ENCODE measurements at regions not wholly inside any gene's neighbourhood (a gene's known extent, or its start where the extent isn't known, plus 50 kb on each side); places are given as distances from the start of the nearest gene placed in this dataset.
A peak's percentile ranks its signal among the peaks of the same experiment; 100 is the strongest.

DNA sequence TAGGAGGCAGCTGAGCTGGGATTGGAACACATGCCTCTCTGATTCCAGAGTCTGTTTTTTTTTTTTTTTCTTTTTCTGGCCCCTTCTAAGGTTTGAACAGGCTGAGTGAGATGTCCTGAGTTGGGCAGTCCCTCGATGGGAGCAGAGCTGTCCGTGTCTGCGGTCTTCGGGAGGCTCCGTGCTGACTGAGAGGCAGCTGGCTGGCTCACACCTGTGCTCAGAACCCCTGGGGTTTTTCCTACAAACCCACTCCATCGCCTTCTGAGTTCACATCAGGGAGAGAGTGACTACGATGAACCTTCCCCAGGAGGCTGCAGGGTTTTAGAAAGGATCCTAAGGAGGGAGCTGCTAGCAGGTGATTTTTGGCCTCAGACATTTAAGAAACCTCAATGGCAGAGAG lies 92.5 kb downstream of the IRF8 start:
- DNase-seq: no peak

DNA sequence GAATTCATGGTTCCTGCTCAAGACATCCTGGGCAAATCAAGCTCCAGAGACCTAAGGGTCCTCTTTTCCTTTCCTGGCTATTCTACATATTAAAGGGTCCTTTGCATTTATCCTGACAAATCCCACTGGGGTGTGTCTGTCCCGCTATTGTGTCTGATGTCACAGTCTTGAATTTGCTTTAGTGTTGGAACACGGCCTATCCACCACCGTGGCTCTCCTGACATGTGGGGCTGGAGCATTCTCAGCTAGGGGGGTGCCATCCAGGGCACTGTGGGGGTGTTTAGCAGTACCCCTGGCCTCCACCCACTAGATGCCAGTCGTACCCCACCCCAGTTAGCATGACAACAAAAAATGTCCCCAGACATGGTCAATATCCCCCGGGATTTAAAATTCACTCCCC lies 92.9 kb downstream of the IRF8 start:
- DNase-seq: no peak

DNA sequence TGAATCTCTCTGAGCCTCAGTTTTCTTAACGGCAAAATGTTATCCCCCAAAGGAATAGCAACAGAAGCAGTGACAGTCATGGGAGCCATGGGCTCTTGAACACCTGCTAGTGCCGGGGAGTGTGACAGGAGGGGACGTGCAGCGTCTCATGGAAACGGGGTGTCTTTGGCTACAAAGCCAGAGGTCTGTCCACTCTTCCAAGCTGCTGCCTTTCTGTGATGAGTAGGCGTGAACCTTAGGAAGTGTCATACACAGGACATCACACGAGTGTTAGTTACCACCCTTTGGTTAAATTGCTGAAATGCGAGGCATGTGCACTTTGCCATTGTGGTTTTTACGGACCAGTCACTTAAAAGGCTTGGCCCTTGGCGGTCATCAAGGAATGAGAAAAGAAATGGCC lies 93.4 kb downstream of the IRF8 start:
- DNase-seq: no peak

DNA sequence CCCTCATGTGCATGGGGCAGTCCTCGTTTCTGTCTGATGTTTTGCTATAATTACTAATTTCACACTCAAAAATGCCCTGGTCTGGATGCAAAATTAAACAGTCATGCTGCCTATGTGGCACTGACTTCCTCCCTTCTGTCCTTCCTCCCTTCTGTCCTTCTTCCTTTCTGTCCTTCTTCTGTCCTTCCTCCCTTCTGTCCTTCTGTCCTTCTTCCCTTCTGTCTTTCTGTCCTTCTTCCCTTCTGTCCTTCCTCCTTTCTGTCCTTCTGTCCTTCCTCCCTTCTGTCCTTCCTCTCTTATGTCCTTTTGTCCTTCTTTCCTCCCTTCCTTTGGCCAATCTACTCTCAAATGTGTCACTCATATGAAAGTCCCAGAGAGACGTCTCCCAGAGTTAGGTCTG lies 93.8 kb downstream of the IRF8 start:
- DNase-seq: no peak

DNA sequence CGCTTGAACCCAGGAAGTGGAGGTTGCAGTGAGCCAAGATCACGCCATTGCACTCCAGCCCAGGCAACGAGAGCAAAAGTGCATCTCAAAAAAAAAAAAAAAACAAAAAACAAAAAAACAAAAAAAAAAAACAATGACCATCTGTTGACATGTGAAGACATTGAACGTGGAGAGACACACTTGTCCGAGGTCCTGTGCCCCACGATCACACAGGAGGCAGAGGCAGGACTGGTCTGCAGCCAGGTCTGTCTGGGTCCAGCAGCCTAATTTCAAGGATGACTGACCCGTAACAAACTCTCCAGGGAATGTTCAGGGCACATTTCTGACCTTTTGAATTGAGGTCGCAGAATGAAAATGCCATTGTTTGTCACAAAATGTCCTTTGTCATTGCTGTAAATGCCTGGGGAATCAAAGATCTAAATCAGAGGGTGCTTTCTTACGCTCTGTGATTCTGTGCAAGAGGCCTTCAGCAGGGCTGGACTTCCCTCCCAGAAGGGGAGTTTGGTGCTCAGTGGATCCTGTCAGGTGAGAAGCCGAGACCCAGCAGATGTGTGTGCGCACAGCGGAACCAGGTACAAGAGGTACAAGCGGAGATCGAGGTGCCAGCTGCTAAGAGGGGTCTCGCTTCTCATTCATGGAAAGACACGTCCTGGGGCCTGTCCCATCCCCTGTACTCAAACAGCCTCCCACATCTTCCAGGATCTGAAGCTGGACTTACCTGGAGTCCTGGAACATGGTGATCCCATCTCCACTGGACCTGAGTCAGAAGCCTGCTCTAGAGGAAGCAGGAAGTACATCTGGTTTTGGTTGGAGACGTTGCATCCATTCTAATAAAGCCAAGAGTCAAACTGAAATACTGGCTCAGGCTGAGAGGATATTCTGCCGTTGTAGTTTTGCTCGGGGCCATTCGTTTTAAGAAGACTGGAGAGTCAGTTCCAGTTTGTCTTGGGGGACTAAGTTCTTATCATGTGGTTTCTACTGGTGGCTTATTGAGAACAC lies 95.8 kb downstream of the IRF8 start:
- no peak for DNase-seq

DNA sequence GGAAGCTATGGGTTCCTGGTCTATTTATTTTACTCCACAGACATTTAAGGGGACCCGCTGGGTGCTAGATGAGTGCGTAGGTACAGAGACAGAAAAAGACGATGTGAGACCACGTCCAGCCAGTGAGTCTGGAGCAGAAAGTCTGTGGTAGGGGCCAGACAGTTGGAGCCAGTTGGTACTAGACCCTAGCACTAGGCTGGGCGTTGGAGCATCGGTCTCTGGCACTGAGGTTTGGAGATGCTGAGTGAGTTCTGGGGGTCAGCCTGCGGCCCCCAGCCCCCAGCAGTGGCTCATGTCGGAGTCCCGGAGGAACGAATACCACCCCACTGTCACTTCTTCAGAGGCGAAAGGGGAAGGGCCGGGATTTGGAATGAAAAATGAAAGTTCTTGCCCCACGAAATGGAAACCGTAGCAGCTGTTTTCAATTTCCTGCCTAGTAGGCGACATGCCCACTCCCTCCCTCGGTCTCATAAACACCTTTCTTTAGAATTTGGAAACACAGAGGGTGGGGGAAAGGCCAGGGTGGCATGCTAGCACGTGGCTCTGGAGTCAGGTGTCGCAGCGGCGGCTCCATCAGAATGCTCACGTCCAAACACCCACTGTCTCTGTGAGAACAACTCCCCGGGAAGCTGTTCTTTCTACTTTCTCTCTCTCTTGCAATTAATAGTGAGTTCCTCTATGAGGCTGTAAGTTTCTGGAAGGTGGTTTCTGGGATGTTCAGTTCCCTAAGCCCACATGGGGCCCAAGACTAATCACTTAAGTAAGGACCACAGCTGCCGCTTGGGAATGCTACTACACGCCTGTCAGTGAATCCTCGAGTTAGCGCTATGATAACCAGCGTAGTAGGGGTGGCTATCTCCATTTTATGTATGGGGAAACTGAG lies 96.8 kb downstream of the IRF8 start:
- no peak for DNase-seq

DNA sequence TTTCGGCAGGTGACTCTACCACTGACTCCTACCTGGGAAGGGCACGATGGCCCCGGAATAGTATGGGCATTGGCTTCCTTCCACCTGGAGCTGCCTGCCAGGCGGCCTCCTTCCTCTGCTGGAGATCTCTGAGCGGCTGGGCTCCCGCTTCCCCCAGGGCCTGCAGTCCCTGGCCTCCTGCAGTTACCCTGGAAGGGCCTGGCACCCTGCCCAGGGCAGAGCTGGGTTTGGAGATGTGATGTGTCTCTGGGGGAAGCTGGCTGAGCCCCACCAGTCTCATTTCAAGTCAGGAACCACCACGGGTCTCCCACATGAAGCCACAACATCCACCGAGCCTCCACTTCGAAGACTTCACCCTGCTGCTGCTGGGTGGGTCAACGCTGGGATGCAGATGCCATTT lies 97.9 kb downstream of the IRF8 start:
- no peak for DNase-seq

DNA sequence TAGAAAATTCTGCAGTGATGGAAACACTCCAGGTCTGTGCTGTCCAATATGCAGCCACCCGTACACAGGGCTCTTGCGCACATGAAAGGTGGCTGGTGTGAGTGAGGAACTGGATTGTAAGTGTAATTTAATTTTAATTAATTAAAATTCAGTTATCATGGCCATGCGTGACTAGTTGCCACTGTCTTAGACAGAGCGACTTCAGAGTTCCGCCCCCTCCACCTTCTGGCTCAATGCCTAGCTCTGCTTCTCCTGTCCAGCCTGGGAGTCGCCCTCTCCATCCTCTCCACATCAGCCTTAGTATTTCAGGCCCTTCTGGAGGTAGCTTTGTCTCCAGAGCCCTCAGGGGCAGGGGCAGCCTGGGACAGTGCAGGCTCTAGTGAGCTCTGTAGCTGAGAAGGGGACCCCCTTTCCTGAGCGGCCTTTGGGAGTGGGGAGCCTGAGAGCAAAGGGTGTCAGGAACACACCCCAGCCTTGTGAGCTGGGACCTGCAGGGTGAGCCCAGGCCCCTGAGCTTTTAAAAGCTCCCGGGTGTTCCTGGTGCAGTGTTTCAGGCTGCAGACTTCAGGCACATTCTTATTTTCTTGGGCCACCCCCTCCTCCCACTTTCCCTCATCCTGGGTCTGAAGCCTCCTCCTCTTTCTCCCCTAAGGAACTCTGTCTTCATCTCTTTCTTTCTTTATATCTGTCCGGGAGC lies 99.4 kb downstream of the IRF8 start:
- no peak for DNase-seq

DNA sequence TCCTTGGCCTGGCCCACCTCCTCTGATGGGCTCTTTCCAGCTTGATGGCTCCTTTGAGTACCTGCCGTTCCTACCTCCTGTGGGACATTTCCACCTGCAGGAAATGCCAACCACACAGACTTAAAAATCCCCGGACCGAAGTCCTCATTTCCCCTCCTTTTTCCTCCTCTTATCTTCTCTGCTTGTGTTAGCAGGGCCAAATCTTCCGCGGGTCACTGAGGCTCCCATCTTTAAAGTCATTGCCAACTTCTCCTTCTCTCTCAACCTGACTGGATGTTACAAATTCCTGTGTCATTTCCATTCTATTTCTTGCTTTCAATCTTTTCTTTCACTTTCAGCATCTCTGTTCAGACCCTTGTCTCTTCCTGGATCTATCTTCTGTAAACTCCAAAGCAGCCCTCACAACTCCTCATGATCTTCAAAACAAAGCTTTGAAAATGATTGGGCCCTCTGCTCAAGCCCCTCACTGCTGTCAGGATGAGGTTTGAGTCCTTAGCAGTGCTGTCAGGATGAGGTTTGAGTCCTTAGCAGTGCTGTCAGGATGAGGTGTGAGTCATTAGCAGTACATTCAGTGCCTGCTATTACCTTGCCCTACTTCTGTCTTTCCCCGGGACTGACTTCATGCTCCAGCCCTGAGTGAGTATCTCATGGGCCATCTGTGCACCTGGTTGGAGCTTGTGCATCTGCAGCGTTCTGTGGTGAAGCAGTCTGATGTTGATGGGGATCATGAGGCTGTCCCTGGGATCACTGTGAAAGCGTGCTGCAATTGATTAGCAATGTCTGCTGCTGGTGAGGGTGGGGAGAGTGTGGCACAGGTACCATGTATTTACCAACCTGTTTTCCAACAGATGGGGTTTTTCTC lies 100.1 kb downstream of the IRF8 start:
- no peak for DNase-seq

DNA sequence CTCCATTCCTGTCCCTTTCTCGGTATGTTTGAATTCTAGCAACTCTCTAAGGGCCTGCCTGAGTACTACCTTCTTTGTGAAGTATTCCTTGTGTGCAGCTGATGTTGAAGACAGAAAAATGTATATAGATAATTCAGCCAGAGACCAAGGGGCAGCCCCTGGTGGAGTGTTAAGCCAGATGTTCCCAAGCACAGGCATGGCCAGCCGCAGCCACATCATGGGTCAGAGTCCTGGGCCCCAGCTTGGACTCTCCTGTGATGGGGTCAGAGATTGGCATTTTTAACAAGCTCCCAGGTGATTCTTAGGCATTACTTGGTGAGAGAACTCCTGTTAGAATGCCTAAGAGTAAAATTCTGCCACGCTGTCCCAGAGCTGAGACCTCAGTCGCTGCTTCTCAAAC lies 100.8 kb downstream of the IRF8 start:
- DNase-seq: no peak

DNA sequence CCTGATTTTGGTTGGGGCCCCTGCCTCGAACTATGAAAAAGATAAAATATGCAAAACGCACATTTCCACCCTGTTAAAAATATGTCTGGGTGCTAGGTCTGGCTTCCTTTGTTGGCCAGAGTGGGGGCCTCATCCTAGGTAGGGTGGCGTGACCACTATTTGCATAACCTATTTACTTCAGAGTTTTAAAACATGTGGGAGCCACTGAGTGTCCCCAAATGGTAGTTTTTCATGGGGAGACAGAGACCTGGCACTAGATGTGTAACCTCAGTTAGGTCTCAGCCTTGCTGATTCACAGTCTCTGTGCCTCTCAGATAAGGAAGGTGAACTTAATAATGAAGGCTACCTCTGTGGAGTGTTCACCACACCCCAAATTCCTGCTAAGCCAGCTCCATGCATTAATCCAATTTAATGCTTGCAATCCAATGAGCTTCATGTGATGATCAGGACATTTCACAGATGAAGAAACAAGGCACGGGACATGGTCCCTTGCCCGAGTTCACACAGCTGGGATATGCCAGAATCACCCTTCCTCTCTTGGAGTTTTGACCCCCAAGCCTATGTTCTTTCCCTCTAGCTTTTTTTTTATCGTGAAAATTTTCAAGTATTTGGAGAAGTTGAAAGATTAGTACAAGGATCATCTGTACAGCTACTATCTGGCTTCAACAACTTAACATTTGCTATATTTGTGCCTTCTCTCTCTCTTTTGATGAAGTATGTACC lies 103.4 kb downstream of the IRF8 start:
- DNase-seq: no peak

DNA sequence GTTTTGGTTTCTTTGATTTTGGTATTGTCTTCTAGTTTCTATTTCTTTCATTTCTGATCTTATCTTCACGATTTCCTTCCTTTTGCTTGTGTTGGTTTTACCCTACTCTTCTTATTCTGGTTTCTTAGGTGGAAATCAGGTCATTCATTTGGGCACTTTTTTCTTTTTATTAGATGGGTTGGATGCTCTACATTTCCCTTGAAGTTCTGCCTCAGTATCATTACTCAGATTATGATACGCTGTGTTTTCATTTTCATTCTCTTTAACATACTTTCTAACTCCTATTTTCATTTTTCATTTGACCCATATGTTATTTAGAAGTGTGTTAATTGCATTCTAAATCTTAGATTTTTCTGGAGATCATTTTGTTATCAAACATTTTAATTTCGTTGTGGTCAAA lies 108.6 kb downstream of the IRF8 start:
- DNase-seq: no peak

DNA sequence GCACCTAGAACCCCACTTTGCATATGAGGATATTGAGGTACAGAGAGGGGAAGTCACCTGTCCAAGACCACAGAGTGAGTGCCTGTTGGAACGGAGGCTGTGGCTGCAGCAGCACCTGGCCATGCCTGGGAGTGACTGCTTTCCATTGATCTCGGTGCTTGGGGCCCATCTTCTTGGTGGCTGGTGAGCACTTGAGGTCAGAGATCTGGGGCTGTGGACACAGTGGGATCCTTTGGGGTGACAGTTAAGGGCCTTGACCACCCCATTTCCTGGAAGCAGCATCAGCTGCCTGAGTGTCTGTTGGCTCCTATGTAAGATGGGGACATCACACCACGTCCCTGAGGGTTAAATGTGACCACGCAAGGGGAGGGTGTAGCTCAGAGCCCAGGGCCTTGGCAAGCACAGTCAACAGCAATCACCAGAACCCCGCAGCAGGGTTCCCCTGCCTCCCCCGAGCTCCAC lies 111.7 kb downstream of the IRF8 start:
- no peak for DNase-seq

DNA sequence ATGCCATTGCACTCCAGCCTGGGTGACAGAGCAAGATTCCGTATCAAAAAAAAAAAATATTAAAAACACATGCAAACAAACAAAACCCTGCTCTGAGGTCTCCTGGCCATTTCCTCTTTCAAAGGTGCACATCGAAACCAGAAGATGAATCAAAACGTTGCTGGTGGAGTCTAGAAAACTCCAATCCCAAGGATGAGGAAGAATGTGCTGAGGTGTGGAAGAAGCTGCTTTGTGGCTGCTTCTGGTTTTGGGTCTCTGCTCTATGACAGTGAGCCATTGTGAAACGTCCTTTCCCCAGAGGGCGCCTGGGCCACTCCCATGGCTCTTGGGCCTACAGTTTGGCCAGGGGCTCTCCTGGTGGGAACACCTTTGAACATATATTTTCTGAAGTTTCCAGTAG lies 112.6 kb downstream of the IRF8 start:
- DNase-seq: no peak

DNA sequence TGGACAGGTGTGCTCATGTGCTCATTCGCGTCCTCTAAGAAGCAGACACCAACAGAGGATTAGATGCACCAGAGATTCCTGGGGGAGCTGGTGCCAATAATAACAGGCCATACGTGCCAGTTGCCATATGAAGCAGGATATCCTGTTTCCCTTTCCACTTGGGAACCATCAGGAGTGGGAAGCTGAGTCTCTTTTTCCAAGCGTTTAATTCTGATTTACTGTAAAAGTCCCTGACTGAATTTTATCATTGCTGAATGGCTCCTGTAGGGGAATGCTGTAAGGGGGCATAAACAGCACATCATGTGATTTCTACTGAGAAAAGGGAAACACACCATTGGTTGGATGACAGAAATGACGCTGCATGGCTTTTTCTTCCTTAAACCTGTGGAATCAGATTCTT lies 113.3 kb downstream of the IRF8 start:
- no peak for DNase-seq

DNA sequence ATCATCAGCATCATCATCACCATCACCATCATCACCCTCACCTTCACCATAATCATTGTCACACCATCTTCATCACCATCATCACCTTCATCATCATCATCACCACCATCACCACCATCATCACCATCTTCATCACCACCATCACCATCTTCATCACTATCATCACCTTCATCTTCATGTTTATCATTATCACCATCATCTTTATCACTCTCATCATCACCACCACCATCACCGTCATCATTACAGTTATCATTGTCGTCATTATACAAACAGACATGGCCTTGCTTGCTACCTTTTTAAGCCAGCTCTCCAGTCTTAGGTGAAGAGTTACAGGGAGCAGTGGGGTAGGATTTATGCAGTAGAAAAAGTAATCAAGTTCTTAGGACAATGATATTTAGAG lies 114.9 kb downstream of the IRF8 start:
- DNase-seq: no peak

DNA sequence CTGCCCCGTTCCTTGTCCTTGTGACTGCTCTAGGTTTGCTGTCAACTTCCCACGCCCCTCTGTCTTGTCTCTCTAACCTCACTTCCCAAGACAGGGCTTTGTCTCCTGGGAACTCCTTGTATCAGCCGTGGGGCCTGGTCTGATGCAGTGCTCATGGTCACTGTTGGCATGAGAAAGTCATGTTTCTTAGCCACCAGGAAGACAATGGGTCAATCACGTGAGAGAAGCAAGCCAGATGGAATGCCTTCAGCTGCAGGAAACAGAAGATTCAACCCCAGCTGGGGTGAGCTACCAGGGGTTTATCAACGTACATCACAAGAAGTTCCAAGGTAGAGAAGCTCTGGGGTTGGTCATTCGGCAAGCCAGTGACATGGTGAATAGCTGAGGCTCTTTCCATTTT lies 116.6 kb downstream of the IRF8 start:
- no peak for DNase-seq

DNA sequence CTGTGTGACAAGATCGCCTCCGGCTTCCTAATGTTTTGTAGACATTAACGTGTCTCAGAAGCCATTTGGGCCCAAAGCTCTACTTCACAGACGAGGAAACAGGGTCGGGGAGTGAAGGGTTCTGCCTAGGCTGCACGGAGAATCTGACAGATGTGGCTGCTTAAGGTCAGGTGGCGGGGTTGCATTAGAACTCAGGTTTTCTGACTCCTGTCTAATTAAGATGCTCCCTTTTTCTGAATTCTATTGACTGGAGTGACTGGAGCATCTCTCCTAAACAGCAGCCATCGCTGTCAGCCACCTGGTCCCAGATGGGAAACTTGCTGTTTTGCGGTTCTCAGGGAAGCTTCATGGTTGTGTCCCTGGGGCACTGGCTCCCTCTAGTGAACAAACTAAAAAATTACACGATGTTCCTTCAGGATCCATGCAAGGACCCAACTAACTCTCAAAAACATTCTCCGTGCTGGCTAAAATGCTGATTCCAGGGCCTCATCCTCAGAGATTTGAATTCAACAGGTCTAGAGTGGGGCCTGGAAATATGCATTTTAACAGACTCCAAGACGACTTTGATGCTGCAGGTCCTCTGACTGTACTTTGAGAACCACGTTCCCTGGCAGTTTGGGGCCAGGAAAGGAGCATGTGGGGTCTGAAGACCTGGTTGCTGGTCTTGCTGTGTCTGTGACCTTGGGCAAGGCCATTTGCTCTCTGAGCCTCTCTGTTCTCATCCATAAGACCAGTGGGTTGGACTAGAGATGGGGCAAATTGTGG lies 117.4 kb downstream of the IRF8 start:
- peak; percentile 42 for DNase-seq

DNA sequence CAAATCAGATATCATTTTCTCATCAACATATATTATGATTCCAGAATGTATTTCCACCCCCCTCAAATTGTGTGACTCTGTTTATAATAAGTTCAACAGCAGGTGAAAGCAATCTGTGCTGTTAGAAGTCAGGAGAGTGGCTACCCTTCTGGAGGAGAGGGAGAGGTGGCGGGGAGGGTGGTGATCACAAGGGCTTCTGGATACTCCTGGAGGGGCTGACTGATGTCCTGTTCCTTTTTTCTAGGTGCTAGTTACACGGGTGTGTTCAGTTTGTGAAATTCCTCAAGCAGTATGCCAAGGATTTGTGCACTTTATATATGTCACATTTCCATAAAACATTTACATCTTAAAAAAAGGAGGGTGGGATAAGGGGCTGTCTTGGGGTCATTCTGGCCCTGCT lies 119.1 kb downstream of the IRF8 start:
- DNase-seq: no peak

DNA sequence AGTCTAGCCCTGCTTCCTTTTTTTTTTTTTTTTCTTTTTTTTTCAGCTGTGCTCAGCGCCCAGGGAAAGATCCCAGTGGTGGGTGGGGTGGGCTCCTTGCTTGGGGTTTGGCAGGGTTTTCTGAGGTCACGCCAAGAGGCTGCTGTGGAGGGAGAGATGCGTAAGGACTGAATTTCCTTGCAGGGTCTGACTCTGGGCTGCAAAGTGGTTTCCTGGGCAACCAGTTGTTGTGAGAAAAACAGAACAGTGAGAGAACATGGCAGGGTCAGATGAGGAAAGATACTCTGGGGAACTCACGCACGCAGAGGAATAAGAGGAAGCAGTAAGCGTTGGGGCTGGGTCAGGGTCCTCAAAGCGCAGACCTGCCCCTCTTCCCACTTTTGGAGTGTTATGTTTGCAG lies 119.5 kb downstream of the IRF8 start:
- DNase-seq: no peak

DNA sequence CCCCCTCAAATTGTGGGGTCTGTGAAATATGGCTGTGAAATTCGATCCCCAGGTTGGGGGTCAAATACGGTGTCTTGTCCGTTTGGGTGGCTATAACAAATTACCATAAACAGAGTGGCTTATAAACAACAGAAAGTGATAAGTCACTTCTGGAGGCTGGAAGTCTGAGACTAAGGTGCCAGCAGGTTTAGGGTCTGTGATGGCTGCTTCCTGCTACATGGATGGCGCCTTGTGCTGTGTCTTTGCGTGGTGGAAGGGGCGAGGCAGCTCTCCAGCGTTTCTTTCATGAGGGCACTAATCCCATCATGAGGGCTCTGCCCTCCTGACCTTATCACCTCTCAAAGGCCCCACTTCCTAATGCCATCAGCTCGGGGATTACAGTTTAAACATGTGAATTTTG lies 120.0 kb downstream of the IRF8 start:
- no peak for DNase-seq

Measured in activated T-cell treated with anti-CD3 and anti-CD28 coated beads, Interleukin-2, amount 50 U/mL, for 1 hour (primary cell).